Left kidney (tissue), 1 donor: ENCODE measurements at regions not wholly inside any gene's neighbourhood (a gene's known extent, or its start where the extent isn't known, plus 50 kb on each side); places are given as distances from the start of the nearest gene placed in this dataset.

Experiments
- DNase-seq: peaks from one replicate; pipeline ENCODE4 v3.0.0-alpha.2; 2013

DNA sequence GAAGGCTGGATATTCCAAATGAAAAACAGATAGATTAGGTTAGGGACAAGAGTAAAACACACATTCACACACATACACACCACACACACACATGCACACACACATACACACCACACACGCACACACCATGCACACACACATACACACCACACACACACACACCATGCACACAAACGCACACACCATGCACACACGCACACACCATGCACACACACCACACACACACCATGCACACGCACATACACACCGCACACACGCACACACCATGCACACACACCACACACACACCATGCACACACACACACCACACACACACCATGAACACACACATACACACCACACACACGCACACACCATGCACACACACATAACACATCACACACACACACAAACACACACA lies 203.7 kb upstream of the ZFHX3 start:
- DNase-seq = no peak

DNA sequence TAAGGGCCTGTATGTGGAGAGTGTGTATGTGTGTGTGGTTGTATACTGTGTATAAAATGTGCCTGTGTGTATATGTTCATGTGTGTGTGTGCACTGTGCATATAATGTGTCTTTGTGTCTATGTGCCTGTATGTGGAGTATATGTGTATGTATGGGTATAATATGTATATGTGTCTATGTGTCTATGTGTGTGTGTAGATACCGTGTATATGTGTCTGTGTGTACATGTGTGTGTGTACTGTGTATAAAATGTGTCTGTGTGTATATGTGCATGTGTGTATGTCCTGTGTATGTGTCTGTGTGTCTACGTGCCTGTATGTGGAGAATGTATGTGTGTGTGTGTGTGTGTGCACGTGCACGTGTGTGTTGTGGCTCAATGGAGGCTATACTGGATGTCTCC lies 200.4 kb upstream of the ZFHX3 start:
- DNase-seq = no peak

DNA sequence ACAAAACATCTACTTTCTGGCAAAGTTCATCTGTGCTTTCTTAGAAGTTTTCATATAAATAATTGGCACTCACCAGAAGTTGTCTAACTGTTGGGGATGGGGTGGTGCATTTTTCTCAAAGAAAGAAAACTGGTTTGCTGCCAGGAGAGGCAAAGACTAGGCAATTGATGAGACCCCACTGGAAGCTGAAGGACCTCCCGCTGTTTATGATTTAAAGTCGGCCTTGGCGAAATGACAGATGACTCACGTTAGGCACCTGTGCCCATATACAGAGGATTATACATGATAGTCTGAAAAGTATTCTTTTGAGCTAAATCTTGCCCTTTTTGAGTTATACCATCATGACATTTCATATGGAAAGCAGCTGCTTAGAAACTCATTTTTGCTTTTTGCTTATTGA lies 193.0 kb upstream of the ZFHX3 start:
- DNase-seq = no peak

DNA sequence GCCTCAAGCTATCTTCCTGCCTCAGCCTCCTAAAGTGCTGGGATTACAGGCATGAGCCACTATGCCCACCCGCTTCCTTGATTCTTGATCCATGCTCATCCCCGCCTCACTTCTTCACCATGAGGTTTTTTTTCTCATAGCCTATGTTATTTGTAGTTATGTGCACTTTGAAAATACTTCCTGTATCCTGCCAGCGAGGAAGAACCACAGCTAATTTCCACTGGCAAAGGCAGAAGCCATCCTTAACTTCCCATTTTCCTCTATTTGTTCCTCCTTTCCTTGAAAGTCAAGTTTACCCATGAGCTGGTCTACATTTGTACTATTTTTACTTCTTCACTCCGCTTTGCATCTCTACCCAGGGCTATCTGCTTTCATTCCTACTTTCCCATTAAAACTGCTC lies 189.7 kb upstream of the ZFHX3 start:
- no peak for DNase-seq

DNA sequence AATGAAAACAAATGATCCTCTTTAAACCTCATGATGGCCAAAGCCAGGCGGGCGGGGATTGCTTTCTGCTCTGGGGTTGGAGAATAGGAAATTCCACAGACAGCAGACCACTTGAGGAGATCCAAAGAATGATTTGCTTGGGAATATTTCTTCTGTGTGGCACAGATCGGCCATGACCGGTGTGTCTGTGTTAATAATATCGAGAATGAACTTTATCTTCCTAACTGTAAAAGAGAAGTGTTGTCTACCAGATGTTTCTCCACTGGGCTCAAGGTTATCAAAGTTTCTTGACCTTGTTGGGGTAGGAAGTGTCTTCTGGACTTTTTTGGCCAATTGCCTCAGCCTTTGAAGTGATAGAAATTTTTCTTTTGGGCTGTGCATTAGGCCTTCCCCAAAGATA lies 186.6 kb upstream of the ZFHX3 start:
- no peak for DNase-seq

DNA sequence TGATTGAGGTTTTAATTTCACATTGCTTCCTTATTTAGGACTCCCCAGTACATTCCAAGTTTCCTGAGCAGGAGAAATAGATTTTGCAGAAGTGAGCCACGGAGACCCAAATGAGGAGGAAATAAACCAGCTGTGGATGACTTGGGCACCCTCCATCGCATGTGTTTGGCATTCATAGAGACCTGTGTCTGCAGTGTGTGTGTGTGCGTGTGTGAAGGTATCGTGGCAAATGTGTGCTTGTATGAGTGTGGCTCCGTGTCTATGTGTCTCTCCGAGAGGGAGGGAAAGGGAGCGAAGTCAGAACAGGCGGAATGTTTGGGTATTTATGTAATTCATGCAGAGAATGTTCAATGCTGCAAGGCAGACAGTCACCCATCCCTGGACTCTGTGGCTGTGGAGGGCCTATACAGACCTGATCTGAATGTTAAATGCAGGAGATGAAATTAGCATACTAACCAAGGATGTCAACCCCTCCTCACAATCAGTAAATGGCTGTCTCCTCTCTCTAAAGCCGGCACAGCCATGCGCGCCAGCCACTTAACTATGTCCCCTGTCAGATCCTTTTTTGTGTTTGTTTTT lies 186.0 kb upstream of the ZFHX3 start:
- no peak for DNase-seq

DNA sequence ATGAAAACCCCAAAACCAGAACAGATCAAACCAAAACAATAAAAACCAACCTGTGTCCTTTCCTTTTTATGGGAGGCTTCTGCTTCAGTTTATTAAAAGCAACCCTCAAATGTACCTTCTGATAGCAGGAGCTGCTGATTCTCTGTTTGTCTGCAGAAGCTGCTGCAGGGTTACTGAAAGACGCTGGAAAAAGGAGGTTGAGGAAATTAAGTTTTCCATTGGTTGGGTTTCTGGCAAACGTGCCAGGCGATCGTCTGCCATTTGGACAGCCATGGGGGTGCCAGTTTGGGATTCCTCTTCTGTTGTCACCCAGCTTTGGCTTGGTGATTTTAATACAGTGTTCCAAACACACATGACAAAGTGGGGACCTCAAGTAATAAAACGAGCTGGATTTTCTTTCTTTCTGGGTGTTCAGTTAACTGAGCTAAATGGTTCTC lies 185.4 kb upstream of the ZFHX3 start:
- no peak for DNase-seq

DNA sequence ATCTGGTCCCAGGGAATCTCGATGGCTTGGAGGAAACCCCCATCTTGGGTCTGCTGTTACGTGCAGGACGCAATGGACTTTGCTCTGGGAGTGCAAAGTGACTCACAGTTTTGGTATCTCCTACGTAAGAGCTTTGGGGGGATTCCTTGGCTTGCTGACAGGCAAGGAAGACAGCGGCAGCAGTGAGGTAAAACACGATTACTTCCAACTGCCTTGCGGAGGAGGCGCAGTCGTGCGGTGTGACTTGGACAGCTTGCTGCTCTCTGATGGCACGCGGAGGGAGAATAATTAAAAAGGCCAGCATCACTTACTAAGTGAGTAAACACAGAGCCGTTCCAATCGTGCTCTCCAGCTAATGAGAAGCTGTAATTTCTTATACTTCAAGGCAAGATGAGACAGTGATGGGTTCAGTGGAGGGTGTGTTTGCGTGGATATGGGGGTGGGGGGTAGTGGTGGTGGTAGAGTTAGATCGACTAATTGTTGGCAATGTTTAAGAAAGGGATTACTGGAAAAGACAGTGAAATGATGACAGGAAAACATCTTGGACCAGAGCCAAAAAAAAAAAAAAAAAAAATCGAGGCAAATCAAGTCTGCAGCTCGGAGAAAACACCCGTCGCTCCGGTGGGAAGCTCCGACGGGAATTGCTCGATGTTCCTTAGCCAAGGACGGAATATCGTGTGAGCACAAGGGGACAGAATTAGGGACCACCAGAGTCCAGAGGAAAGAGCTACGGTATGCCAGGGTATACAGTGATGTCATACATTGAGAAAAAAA lies 184.8 kb upstream of the ZFHX3 start:
- no peak for DNase-seq

DNA sequence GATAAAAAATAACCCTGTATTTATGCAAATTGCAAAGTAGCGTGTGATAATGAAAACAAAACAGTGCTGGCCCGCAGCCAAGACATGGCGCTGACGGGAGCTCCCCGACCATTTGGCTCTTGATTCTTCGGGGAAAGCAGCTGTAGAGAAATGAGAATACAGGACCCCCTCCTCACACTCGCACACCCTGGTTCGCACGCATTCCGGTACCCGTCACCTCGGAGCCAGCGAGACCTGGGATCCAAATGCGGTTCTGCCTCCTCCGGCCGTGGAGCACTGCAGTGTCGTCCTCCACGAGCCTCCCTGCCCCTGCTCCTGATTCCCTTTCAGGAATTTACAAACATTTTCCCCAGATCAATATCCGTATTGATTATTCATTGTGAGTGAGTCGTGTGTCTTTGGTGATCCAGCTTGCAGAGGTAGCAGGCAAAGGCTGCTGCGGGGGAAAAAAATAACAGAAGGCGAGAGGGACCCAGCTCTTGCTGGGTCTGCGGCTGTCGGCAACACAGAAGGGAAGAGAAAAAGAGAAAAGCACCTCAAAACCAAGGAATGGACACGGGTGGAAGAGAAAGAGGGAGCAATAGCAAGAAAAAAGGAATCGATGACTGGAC lies 184.1 kb upstream of the ZFHX3 start:
- DNase-seq = no peak

DNA sequence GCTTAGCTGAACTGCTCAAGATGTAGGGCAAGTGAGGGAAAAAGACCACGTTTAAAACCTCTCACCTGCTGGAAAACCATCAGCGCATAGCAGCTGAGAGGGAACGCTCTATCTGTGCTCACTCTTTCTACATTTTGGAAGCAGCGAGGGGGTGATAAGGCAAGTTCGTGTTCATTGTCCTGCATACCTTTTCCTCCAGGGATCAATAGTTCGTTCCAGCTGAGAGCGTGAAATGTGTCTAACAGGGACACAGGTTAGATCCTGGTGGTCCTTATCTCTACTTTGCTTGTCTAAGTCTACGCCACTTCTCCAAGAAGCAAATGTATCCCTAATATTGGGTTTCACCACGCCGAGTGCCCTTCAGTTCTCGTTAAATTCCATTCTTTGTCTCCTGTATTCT lies 183.5 kb upstream of the ZFHX3 start:
- no peak for DNase-seq

DNA sequence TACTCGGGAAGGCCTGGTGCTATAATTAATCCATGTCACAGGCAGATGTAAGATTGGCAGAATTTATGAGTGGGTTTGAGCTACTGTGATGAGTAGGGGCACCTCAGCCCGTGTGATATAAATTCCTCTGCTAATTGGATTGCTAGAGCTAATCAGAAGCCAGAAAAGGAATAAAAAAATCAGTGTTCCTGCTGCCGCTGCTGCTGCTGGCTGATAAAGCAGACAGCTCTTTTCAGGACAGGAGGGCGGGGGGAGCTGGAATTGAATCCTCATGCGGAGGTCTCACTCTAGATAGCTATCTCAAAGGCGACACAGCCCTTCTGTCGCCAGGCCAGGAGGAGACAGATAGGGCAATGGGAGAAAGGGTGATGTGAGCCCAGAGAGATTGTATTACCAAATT lies 182.7 kb upstream of the ZFHX3 start:
- DNase-seq = no peak

DNA sequence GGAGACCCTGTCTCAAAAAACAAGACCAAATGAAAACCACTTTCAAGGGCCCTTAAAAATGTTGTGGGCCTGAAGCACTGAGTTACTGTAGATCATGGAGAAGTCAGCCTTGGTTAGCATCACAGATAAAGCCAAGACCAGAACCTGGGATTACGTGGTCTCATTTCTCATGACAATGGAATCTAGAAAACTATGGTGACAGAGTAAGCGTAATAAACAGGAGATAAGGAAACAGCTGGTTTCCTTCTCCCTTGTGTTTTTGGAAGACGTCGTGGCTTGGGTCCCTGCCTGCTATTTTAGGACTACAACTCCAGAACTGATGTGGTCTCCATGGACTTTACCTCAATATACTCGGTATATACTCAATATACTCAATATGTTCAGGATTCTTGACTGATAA lies 180.7 kb upstream of the ZFHX3 start:
- no peak for DNase-seq

DNA sequence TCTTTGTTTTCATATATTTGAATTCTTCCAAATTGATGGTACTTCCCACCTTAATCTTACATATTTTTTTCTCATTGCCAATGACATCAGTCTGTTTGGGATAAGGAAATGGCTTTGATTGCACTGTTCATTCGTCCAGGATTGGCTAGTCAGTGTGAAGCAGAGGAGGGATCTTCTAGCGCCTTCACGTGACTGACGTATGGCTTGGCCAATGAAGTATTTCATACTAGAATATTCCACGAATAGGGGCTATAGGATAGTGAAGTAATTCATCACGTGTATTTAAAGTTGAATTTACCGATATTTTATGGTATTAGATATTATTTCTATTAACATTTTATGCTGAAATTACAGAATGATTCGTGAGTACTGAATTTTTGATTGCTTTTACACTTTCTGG lies 178.7 kb upstream of the ZFHX3 start:
- no peak for DNase-seq

DNA sequence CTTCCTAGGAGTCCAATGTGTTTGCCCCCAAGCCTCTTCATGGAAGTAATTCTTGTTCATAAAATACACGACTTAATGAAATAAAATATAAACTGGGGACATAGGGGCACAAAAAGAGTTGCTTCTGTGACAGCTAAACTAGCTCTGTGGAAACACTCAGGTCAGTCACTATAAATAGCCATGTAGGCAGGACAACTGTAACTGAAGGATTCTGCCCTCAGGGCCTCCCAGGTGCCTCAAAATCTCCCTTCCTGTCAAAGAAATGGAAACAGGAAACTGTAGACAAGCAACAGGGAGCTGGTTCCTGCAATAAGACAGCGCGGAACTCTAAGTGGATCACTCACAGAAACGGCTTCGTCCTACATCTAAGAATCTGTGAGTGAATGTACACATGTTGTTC lies 178.1 kb upstream of the ZFHX3 start:
- DNase-seq = no peak

DNA sequence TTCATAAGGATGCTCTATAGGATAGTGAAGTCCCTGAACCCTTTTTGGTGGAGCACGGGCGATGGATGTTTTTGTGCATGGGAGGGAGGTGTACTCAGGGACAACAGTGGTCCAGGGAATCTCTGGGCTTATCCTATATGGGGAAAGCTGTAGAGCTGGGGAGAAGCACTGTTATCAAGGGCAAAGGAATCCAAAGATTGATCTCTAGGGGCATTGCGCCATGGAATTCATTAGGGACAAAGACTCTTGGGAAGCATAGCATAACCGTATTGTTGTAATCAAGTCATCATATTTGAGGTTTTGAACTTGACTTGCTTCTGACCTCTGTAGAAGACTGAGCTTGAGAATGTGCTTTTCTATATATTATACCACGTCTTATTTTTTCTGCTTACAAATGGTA lies 172.9 kb upstream of the ZFHX3 start:
- DNase-seq = no peak

DNA sequence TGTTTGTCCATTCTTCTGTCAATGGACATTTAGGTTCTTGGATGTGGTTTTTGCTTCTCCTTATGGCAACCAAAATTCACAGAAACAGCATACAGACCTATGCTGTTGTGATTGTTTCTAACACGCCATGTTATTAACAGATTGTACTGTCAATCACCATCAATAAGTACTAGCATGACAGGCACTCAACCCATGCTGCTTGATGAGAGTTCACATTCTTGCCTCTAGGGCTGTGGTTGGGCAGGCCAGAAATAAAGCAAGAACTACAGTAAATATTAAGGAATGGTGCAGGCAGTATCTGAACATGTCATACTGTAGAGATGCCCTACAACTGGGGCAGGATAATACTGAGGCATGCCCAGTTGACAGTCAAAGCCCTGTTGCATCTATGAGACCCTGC lies 171.2 kb upstream of the ZFHX3 start:
- no peak for DNase-seq

DNA sequence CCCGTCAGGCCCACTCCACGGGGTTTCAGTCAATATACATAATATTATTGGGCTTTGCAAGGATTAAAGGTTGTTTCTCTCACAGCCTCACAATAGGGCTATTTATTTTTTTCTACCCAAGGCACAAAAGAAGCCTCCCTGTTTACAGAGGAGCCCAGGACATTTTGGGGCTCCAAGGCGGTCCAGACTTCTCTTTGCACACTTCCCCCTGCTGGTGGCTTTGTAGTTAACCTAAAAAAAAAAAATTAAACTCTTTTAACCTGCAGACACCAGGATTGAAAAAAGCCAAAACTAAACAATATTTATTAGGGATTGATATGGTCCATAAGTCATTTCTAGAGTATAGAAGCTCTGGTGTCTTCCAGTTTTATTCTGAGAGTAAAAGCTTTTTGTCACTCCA lies 169.7 kb upstream of the ZFHX3 start:
- DNase-seq = no peak

DNA sequence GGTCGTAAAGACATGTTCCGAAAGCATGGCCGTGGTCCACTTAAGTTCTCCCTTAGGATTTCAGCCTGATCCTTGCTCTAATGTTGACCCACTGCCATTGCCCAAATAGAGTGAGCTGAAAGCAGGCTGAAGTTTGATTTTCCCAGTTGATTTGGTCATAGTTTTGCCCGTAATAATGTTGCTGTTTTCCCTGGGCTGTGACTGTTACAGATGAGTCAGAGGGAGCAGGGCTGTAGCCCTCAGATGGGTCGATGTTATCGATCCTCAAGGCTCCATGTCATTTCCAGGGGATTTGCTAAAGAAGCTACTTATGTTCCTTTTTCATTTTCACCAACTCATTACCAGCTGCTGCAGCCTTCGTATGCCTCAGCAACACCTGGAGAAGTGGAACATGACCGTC lies 169.0 kb upstream of the ZFHX3 start:
- no peak for DNase-seq

DNA sequence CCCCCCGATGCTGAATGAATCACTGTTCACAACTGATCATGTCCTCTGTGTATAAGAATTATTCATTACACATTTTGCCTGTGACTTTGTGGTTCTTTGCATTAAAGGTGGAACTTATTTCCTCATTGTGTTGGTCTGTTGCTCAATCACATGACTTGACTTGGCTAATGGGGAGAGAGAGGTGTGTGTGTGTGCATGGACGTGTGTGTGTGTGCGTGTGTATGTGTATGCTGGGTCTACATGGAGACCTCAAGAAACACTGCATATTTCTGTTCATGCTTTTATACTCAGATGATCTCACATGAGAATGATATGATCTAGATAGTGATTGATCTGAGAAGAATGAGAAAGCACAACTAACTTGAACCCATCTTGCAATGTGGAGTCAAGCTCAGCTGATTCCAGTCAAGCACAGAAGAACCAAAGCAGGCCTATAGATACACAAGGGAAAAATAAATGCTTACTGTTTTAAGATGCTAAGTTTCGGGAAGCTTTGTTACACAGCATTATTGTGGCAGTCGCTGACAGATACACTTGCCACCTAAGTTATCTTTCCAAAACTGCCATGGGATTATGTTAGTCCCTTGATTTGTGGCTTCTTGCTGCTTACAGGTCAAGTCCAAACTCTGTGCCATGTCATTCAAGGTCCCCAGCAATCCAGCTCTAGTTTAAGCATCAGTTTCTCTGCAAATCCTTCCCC lies 167.9 kb upstream of the ZFHX3 start:
- no peak for DNase-seq

DNA sequence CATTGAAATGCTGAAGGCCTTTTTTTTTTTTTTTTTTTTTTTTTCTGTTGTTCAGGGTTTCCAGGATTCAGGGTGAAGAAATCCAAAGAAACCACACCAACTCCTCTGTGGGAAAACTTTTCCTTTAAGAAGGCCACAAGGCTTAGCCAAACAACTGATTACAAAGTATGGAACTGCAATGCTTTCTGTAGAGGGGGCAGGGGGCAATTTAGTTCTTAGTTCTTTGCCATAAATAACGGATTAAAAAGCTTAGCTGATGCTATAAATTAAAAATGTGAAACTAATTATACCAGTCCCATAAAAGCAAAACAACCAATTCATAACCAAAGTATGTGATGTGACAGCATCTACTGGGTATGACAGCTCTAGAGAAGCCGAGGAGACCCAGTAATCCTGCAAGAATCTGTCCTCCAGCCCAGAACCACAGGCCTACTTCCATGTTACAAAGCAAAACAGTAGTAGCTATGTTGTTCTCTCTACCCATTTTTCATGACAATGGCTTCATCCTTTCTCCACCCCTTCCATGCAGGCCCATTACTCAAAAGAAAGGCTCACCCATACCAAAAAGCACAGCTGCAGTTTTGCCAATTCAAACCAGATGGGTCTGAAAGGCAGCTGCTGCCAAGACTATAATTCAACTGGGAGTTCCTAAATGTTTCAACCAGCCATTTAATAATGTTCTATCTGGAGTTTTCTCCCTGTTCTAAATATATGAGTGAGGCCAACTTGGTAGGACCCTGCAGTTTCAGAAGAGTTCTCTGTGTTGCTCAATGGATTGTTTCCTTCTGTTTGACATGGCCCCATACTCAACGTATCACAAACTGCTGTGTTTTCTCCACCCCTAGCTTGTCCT lies 167.1 kb upstream of the ZFHX3 start:
- no peak for DNase-seq

DNA sequence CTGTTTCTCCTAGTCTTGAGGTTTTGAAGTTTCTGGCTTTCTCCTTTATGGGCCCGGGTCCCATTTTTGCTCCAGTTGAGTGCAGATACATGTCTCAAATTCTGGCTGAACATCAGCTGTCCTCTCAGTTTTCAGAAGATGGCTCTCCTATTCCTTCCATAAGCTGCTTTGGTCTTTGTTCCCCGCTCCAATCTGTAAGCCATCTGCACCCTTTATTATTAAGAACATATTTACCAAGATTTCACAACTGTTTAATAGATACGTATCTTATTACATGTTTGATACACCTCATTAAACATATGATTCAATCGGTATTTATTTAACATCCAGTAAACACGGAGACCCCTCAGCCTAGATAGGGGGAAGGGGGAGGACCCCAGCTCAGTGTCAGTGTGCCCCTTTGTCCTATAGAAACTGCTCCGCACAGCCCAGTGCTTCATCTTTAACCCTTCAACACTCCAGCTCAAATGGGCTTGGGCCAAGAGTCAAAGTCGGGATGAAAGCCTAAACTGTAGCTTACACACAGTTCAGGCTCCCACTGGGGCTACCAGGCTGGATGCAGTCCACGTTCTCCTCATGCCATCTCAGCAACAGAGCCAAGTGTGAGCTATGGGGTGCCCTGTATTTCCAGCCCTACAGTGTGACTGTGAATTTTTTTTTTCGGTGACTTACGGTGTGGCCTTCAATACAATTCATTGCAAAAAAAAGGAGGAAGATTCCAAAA lies 166.0 kb upstream of the ZFHX3 start:
- DNase-seq = no peak

DNA sequence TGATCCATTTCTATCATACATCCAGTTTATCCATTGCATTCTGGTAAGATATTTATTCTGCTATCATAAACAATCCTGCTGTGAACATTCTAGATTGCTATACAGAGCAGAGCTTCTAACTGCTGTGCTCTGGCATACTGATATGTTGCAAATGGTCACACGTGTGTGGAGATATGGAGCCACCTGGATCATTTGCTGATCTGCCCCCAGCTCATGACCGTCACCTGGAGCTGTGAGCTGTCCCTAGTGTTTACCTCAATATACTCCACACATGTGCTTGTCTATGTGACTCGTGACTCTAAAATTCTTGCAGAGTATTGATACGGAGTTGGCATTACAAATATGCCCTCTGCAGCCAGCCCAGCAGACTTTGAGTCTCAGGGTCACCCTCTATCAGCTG lies 164.5 kb upstream of the ZFHX3 start:
- DNase-seq = no peak
